ENCODE measurements at regions not wholly inside any gene's neighbourhood (a gene's known extent, or its start where the extent isn't known, plus 50 kb on each side); places are given as distances from the start of the nearest gene placed in this dataset.

DNA sequence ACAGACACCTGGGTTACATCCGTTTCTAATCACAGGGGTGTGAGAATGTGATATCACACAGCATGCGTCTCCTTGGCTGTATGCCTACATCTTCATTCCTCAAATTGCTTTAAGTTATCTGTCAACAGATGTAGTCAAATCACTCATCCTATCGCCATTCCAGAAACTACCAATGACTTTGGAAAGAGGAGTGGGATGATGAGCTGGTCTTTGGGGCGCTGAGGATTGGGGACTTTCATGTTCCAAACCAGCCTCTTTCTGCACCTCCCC is 104.8 kb downstream of the NAV1 start:
- Histone ChIP-seq H2AFZ (ENCODE audit: low read depth, low read length, poor library complexity, severe bottlenecking) (no peak overlapping the region), H4K20me1 (ENCODE audit: insufficient read depth) (no peaks in the 10 kb centered on the region), H3K9me3 (ENCODE audit: control insufficient read depth in 1 of 2, insufficient read depth in 1 of 2, low read depth in 1 of 2, low read length in 2 of 2) (no peaks in the 10 kb centered on the region), H3K79me2 (ENCODE audit: insufficient read depth, low read length) (no peaks in the 10 kb centered on the region), H3K4me1 (ENCODE audit: control insufficient read depth in 1 of 2, insufficient read depth in 2 of 2, low read length in 2 of 2) (peaks cover under 1 to 11% of the 10 kb centered on the region in 2 experiments), H3K4me2 (ENCODE audit: low read length) (no peak overlapping the region), H3K27me3 (ENCODE audit: insufficient read depth, low read length) (peaks cover 6% of the 10 kb centered on the region; the same call in 1 of the 2 replicates), H3K9ac (ENCODE audit: low read length) (no peak overlapping the region), H3K9me2 (ENCODE audit: insufficient read depth) (no peaks in the 10 kb centered on the region), H3K4me3 (replicated peaks in 1 of 2; ENCODE audit: low read depth in 1 of 2, low read length in 2 of 2) (no peak overlapping the region), H3K27ac (ENCODE audit: low read depth, low read length) (no peak overlapping the region), H3K36me3 (ENCODE audit: control insufficient read depth in 1 of 2, insufficient read depth in 2 of 2, low read length in 2 of 2) (no peaks in the 10 kb centered on the region)
- CTCF ChIA-PET, result no interaction called here
- POLR2A ChIA-PET, result no interaction called here
- no TSS peak for BruUV-seq (replicated peaks)
- DNase-seq (ENCODE audit: low read depth, low spot score), result no peak
- RAD21 ChIA-PET (ENCODE audit: low non-redundant PET in 1 of 2, low total read pairs in 2 of 2, uncharacterized antibody in 2 of 2, unreplicated experiment in 2 of 2), result no interaction called here
- no peak for TF ChIP-seq POLR2A (IDR thresholded peaks at IDR 0.05; ENCODE audit: borderline replicate concordance, extremely low read depth, insufficient read depth, insufficient read length)
- no peak for TF ChIP-seq YY1 (IDR thresholded peaks at IDR 0.05; ENCODE audit: extremely low read depth, insufficient replicate concordance, low read depth, low read length)
- TF ChIP-seq ELF1 (IDR thresholded peaks at IDR 0.05; ENCODE audit: borderline replicate concordance, low read depth), result no peak
- TF ChIP-seq SIN3A (IDR thresholded peaks at IDR 0.05; ENCODE audit: low read depth), result no peak
- no peak for TF ChIP-seq SRF (IDR thresholded peaks at IDR 0.05; ENCODE audit: low read depth)
- TF ChIP-seq, protein P1, sequence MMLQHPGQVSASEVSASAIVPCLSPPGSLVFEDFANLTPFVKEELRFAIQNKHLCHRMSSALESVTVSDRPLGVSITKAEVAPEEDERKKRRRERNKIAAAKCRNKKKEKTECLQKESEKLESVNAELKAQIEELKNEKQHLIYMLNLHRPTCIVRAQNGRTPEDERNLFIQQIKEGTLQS (IDR thresholded peaks at IDR 0.05), result no peak
- no peak for TF ChIP-seq EZH2 (IDR thresholded peaks at IDR 0.05)
- TF ChIP-seq, protein P2, sequence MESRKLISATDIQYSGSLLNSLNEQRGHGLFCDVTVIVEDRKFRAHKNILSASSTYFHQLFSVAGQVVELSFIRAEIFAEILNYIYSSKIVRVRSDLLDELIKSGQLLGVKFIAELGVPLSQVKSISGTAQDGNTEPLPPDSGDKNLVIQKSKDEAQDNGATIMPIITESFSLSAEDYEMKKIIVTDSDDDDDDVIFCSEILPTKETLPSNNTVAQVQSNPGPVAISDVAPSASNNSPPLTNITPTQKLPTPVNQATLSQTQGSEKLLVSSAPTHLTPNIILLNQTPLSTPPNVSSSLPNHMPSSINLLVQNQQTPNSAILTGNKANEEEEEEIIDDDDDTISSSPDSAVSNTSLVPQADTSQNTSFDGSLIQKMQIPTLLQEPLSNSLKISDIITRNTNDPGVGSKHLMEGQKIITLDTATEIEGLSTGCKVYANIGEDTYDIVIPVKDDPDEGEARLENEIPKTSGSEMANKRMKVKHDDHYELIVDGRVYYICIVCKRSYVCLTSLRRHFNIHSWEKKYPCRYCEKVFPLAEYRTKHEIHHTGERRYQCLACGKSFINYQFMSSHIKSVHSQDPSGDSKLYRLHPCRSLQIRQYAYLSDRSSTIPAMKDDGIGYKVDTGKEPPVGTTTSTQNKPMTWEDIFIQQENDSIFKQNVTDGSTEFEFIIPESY (IDR thresholded peaks at IDR 0.05; ENCODE audit: extremely low read depth, insufficient replicate concordance, low read length), result no peak
- no peak for TF ChIP-seq CEBPB (IDR thresholded peaks at IDR 0.05; ENCODE audit: low read depth)
- TF ChIP-seq SP1 (IDR thresholded peaks at IDR 0.05; ENCODE audit: low read depth), result no peak
- TF ChIP-seq, protein P3, sequence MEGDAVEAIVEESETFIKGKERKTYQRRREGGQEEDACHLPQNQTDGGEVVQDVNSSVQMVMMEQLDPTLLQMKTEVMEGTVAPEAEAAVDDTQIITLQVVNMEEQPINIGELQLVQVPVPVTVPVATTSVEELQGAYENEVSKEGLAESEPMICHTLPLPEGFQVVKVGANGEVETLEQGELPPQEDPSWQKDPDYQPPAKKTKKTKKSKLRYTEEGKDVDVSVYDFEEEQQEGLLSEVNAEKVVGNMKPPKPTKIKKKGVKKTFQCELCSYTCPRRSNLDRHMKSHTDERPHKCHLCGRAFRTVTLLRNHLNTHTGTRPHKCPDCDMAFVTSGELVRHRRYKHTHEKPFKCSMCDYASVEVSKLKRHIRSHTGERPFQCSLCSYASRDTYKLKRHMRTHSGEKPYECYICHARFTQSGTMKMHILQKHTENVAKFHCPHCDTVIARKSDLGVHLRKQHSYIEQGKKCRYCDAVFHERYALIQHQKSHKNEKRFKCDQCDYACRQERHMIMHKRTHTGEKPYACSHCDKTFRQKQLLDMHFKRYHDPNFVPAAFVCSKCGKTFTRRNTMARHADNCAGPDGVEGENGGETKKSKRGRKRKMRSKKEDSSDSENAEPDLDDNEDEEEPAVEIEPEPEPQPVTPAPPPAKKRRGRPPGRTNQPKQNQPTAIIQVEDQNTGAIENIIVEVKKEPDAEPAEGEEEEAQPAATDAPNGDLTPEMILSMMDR (IDR thresholded peaks at IDR 0.05 in 2 of 3, conservative IDR thresholded peaks at IDR 0.05 in 1 of 3; ENCODE audit: borderline replicate concordance in 1 of 3, insufficient read depth in 1 of 3, low read depth in 2 of 3, low read length in 2 of 3), result no peak
- TF ChIP-seq TCF7L2 (IDR thresholded peaks at IDR 0.05; ENCODE audit: borderline replicate concordance, extremely low read depth, insufficient read depth, insufficient read length), result no peak
- no peak for TF ChIP-seq POLR2AphosphoS5 (IDR thresholded peaks at IDR 0.05; ENCODE audit: low read depth, low read length)
- ATAC-seq, result no peak
- intact Hi-C loops (cut with micrococcal nuclease), result no loop called here
